D721Med (cell line): ENCODE measurements at regions not wholly inside any gene's neighbourhood (a gene's known extent, or its start where the extent isn't known, plus 50 kb on each side); places are given as distances from the start of the nearest gene placed in this dataset.

Experiments
- DNase-seq: peaks from one replicate; pipeline ENCODE4 v3.0.0; 2011; ENCODE audit warnings: low spot score; ENCODE audit not compliant: insufficient read length
- FAIRE-seq: peaks from 2 replicates; lab custom pipeline; 2011; peaks lifted over from hg19 to GRCh38; lab: Jason Lieb, UNC
- CTCF ChIP-seq: IDR thresholded peaks from 2 replicates; pipeline ENCODE4 v1.5.1; 2012; ENCODE audit warnings: mild to moderate bottlenecking, control low read depth; ENCODE audit not compliant: insufficient read depth; ENCODE audit errors: missing control alignments

DNA sequence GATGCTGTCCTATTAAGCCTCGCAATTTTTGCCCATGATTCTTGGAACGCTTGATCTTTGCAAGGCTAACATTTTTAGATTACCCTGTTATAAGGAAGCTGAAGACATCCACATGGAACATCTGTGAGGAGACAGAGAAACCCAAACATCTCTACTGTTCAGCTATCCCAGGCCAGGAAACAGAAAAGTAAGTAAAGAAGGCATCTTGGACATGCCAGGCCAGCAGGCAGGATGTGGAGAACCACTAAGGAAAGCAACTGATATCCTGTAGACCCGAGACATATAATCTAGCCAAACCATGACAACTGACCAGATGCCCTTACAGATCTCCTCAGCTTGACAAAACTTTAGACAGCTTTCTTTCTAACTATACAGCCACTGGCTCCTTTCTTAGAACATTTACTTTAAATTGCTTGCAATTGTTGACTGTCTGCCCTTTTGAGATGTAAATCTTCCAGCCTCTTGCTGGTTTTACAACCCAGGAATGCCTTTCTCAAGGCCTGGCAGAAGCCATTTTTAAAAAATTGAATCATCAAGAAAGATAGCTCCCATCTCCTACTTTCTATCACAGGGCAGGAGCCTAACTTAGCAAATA is 255.8 kb upstream of the DACH1 start:
- FAIRE-seq (no peak), DNase-seq (no peak)
- no peak for TF ChIP-seq CTCF

- no peak for TF ChIP-seq CTCF
- DNase-seq (no peak), FAIRE-seq (no peak)
These were observed 254.5 kb upstream of the DACH1 start for GRCh38 chr13:72121466-72121865.

DNA sequence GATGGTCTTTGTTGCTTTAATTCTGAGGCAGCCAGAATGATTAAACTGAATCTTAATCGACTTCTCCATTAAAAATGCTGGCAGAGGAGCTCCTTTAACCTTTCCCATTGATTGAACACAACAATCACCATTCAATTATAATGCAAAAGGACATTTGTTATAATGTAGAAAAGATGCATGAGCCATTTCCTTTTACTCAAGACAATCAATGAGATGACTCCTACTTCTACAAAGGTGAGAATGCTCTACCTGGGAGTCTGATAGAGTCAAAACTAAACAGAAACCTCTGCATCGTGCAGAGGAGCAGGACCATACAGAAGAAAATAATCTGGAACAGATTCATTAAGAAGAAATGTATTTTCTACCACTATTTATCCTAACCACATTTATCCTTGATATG is 253.6 kb upstream of the DACH1 start:
- FAIRE-seq (no peak), DNase-seq (no peak)
- no peak for TF ChIP-seq CTCF

- no peak for FAIRE-seq
- no peak for DNase-seq
- no peak for TF ChIP-seq CTCF
These were observed 246.9 kb upstream of the DACH1 start for GRCh38 chr13:72113931-72114330.

- TF ChIP-seq CTCF, result no peak
- FAIRE-seq (no peak), DNase-seq (no peak)
These were observed 246.1 kb upstream of the DACH1 start for GRCh38 chr13:72113076-72113475.

DNA sequence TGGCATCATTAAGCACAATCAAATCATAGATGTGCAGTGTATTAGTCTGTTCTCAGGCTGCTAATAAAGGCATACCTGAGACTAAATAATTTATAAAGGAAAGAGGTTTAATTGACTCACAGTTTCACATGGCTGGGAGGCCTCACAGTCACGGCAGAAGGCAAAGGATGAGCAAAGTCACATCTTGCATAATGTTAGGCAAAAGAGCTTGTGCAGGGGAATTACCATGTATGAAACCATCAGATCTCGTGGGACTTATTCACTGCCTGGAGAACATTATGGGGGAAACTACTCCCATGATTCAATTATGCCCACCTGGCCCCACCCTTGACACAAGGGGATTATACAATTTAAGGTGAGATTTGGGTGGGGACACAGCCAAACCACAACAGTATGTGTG is 245.2 kb upstream of the DACH1 start:
- no peak for FAIRE-seq
- no peak for TF ChIP-seq CTCF
- no peak for DNase-seq

GRCh38 chr13:72109863-72110262 is 242.9 kb upstream of the DACH1 start:
- FAIRE-seq, result no peak

More at GRCh38 chr13:72109863-72110262, 242.9 kb upstream of the DACH1 start:
- no peak for TF ChIP-seq CTCF
- DNase-seq, result no peak
